GM12878 (cell line): ENCODE measurements at regions not wholly inside any gene's neighbourhood (a gene's known extent, or its start where the extent isn't known, plus 50 kb on each side); places are given as distances from the start of the nearest gene placed in this dataset.

Source experiments
- ATAC-seq: fragments of 200-7000 bp; cut with Tn5 transposase; 3 replicates; pipeline ENCODE4 v1.9.1; 2020; ENCODE audit warnings: mild to moderate bottlenecking, moderate library complexity
- BruUV-seq: library from RNA; stranded (reverse); fragments of 400-500 nt; replicated peaks from 2 replicates; lab custom pipeline; 2021; lab: Mats Ljungman, UMichigan
- CTCF ChIA-PET: fragments of 300-600 bp; sonication (Branson Sonifier 250); formaldehyde crosslinking; extraction: SDS; loops from one replicate; lab custom pipeline; 2021; ENCODE audit warnings: inconsistent platforms; lab: Yijun Ruan, JAX
- POLR2A ChIA-PET: fragments of 350-600 bp; formaldehyde crosslinking; extraction: SDS; loops from one replicate; lab custom pipeline; 2021; ENCODE audit warnings: inconsistent platforms; lab: Charles Lee
- RAD21 ChIA-PET: fragments of 300-600 bp; sonication (Branson Sonifier 250); formaldehyde crosslinking; loops from one replicate; lab custom pipeline; 2023; ENCODE audit warnings: antibody characterized with exemption; ENCODE audit not compliant: unreplicated experiment; lab: Charles Lee
- SMC1A ChIA-PET: fragments of 300-600 bp; sonication (Branson Sonifier 250); formaldehyde crosslinking; loops from one replicate; lab custom pipeline; 2023; ENCODE audit not compliant: unreplicated experiment, uncharacterized antibody; lab: Charles Lee
- DNase-seq: peaks from one replicate; pipeline ENCODE4 v3.0.0-alpha.2; 2011; ENCODE audit warnings: low read depth, low spot score
- FAIRE-seq: peaks from 3 replicates; lab custom pipeline; 2011; peaks lifted over from hg19 to GRCh38; lab: Jason Lieb, UNC
- H2AFZ ChIP-seq: 2 replicates; pipeline ENCODE4 v1.6.0; 2011; ENCODE audit warnings: low read depth, low read length, control low read depth; ENCODE audit not compliant: control insufficient read depth
- H3K27ac ChIP-seq: 2 replicates; pipeline ENCODE4 v1.5.1; 2011; ENCODE audit warnings: control low read depth; ENCODE audit not compliant: control insufficient read depth, insufficient read depth
- H3K27me3 ChIP-seq, 2 experiments: replicated peaks in 1 of 2; 2 replicates each; pipeline versions ENCODE4 v1.6.0 to v1.6.1; 2011; ENCODE audit warnings: low read length in 1 of 2; ENCODE audit not compliant: control insufficient read depth in 2 of 2, insufficient read depth in 2 of 2
- H3K36me3 ChIP-seq, 2 experiments: 2 replicates each; pipeline ENCODE4 v1.5.1; 2011; ENCODE audit warnings: low read length in 1 of 2; ENCODE audit not compliant: control insufficient read depth in 2 of 2, insufficient read depth in 2 of 2
- H3K4me1 ChIP-seq: 2 replicates; pipeline ENCODE4 v1.6.1; 2011; ENCODE audit warnings: mild to moderate bottlenecking, low read length, moderate library complexity, mixed read lengths; ENCODE audit not compliant: control insufficient read depth, insufficient read depth
- H3K4me2 ChIP-seq: 2 replicates; pipeline ENCODE4 v1.6.0; 2011; ENCODE audit warnings: control low read depth; ENCODE audit not compliant: control insufficient read depth, insufficient read depth
- H3K4me3 ChIP-seq: fragments of 200-600 bp; sonication (generic); 2 replicates; pipeline ENCODE4 v1.5.1; 2016
- H3K79me2 ChIP-seq: 2 replicates; pipeline ENCODE4 v1.6.0; 2011; ENCODE audit warnings: low read length; ENCODE audit not compliant: control insufficient read depth, insufficient read depth
- H3K9ac ChIP-seq: 2 replicates; pipeline ENCODE4 v1.8.0; 2011; ENCODE audit warnings: low read length, control low read depth, mixed read lengths; ENCODE audit not compliant: control insufficient read depth, insufficient read depth
- H3K9me3 ChIP-seq: replicated peaks from 3 replicates; pipeline ENCODE4 v1.5.1; 2011; ENCODE audit warnings: mild to moderate bottlenecking, low read length; ENCODE audit not compliant: control insufficient read depth, insufficient read depth
- H4K20me1 ChIP-seq: 2 replicates; pipeline ENCODE4 v1.6.0; 2011; ENCODE audit not compliant: control insufficient read depth, insufficient read depth
- BMI1 ChIP-seq: fragments of 450-650 bp; IDR thresholded peaks from 2 replicates; pipeline ENCODE4 v1.6.1; 2016; ENCODE audit warnings: mild to moderate bottlenecking, moderate library complexity, borderline replicate concordance
- GABPA ChIP-seq: IDR thresholded peaks from 2 replicates; pipeline ENCODE4 v1.6.1; 2014; ENCODE audit warnings: antibody characterized with exemption, low read depth, mild to moderate bottlenecking, inconsistent platforms
- IKZF1 ChIP-seq: fragments of 450-650 bp; conservative IDR thresholded peaks from 2 replicates; pipeline ENCODE4 v1.6.1; 2017; ENCODE audit warnings: antibody characterized with exemption, mild to moderate bottlenecking
- MYB ChIP-seq: fragments of 150-350 bp; IDR thresholded peaks from 2 replicates; pipeline ENCODE4 v1.6.1; 2014; ENCODE audit warnings: mild to moderate bottlenecking, low read depth, low read length, borderline replicate concordance
- SIN3A ChIP-seq: IDR thresholded peaks from 2 replicates; pipeline ENCODE4 v1.6.1; 2012; ENCODE audit warnings: low read depth, low read length, improper control_type of control experiment
- TBL1XR1 ChIP-seq: IDR thresholded peaks from 2 replicates; pipeline ENCODE4 v1.6.1; 2012; ENCODE audit warnings: low read depth, low read length, improper control_type of control experiment
- YBX1 ChIP-seq: fragments of 450-650 bp; IDR thresholded peaks from 2 replicates; pipeline ENCODE4 v1.6.1; 2016; ENCODE audit warnings: antibody characterized with exemption
- ZNF207 ChIP-seq: fragments of 450-650 bp; IDR thresholded peaks from 2 replicates; pipeline ENCODE4 v1.6.1; 2014; ENCODE audit warnings: antibody characterized with exemption, mild to moderate bottlenecking, borderline replicate concordance
- ZSCAN29 ChIP-seq: fragments of 450-650 bp; IDR thresholded peaks from 2 replicates; pipeline ENCODE4 v1.6.1; 2017; ENCODE audit warnings: mild to moderate bottlenecking, moderate library complexity
- WGBS: methylation state at CpG from one replicate; pipeline ENCODE4 v1.1.6; 2016; ENCODE audit warnings: low lambda C conversion rate; ENCODE audit not compliant: insufficient replicate concordance, insufficient coverage; ENCODE audit errors: missing lambda C conversion rate; 5-methylcytosine and 5-hydroxymethylcytosine counted together
- in situ Hi-C: fragments of 300-500 bp; cut with MboI; formaldehyde crosslinking; loops from 9 replicates; pipeline ENCODE4 v1.14.3; 2018; ENCODE audit warnings: mixed read lengths
- intact Hi-C: fragments of 100-400 bp; cut with micrococcal nuclease; formaldehyde crosslinking; loops from one replicate; pipeline ENCODE4 v1.14.2; 2022; ENCODE audit not compliant: unreplicated experiment
- TF ChIP-seq, protein P1 (sequence below): IDR thresholded peaks from 2 replicates; pipeline ENCODE4 v1.6.1; 2012; ENCODE audit warnings: low read depth, low read length, improper control_type of control experiment
- TF ChIP-seq, protein P2 (sequence below): IDR thresholded peaks from 2 replicates; pipeline ENCODE4 v1.6.1; 2012; ENCODE audit warnings: low read depth, low read length, improper control_type of control experiment
- TF ChIP-seq, protein P3 (sequence below): IDR thresholded peaks from 2 replicates; pipeline ENCODE4 v1.6.1; 2011; ENCODE audit warnings: borderline replicate concordance, low read depth, mild to moderate bottlenecking, moderate library complexity, mixed read lengths, low read length; ENCODE audit not compliant: insufficient read depth; ENCODE audit errors: extremely low read length

DNA sequence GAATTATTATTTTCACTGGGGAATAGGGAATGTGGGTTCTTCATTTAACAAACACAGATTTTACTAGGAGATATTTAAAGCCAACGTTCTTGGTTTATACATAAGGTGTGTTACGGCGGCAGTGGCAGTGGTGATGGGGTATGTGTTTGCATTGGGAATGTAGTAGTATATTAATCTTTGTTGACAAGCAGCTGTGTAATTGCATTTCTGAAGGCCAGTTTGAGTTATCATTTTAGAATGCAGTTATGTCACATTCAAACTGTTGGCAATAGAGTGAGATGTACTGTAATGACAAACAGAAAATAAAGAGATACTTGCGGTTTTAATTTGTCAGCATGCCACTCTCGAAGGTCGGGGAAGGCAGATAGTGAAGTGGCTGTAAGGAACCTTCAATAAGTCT lies 628.6 kb upstream of the POM121L12 start:
- WGBS: 20% methylated on average over 6 of the region's 6 CpGs
- Histone ChIP-seq H3K79me2 (no peaks in the 10 kb centered on the region), H3K4me1 (no peaks in the 10 kb centered on the region), H3K27ac (no peak overlapping the region), H3K4me3 (no peak overlapping the region), H2AFZ (no peak overlapping the region), H3K27me3 (no peaks in the 10 kb centered on the region), H3K9me3 (no peaks in the 10 kb centered on the region), H3K4me2 (no peak overlapping the region), H4K20me1 (no peaks in the 10 kb centered on the region), H3K36me3 (no peaks in the 10 kb centered on the region), H3K9ac (no peak overlapping the region)
- TF ChIP-seq SIN3A (no peak), YBX1 (no peak), TBL1XR1 (no peak)
- TF ChIP-seq, protein P1, sequence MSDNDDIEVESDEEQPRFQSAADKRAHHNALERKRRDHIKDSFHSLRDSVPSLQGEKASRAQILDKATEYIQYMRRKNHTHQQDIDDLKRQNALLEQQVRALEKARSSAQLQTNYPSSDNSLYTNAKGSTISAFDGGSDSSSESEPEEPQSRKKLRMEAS: no peak
- TF ChIP-seq, protein P2, sequence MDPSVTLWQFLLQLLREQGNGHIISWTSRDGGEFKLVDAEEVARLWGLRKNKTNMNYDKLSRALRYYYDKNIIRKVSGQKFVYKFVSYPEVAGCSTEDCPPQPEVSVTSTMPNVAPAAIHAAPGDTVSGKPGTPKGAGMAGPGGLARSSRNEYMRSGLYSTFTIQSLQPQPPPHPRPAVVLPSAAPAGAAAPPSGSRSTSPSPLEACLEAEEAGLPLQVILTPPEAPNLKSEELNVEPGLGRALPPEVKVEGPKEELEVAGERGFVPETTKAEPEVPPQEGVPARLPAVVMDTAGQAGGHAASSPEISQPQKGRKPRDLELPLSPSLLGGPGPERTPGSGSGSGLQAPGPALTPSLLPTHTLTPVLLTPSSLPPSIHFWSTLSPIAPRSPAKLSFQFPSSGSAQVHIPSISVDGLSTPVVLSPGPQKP: no peak
- ChIA-PET RAD21 (no interaction called here), POLR2A (no interaction called here), CTCF (no interaction called here), SMC1A (no interaction called here)
- intact Hi-C loops: no loop called here
- ATAC-seq: no peak
- FAIRE-seq: no peak
- BruUV-seq: no TSS peak
- in situ Hi-C loops: no loop called here
- no peak for DNase-seq

DNA sequence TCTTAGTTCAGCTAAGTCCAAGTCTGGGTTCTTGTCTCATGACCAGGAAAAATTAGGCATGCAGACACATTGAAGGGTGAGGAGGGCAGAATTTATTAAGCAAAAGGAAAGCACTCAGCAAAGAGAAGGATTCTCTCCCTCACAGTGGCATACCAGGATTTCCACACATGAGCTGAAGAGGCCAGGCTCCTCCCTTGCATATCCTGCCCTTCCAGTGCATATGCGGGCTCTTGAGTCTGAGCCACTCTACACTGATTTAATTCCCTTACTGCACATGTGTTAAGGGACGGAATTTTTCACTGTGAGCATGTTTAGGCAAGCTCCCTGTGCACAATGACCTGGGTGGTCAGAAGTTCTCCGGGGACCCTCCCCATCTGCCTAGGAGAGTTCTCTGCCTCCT lies 652.7 kb upstream of the POM121L12 start:
- no peak for TF ChIP-seq GABPA
- TF ChIP-seq BMI1: no peak
- TF ChIP-seq IKZF1: no peak
- TF ChIP-seq ZNF207: no peak
- no peak for TF ChIP-seq MYB
- TF ChIP-seq, protein P3, sequence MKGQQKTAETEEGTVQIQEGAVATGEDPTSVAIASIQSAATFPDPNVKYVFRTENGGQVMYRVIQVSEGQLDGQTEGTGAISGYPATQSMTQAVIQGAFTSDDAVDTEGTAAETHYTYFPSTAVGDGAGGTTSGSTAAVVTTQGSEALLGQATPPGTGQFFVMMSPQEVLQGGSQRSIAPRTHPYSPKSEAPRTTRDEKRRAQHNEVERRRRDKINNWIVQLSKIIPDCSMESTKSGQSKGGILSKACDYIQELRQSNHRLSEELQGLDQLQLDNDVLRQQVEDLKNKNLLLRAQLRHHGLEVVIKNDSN: no peak
- no peak for TF ChIP-seq ZSCAN29
- H3K4me2 ChIP-seq: no peak overlapping the region
- no peaks in the 10 kb centered on the region for H3K79me2 ChIP-seq
- ChIA-PET SMC1A (no interaction called here), POLR2A (no interaction called here), CTCF (no interaction called here), RAD21 (no interaction called here)
- H3K4me3 ChIP-seq: no peak overlapping the region
- ATAC-seq: no peak
- H4K20me1 ChIP-seq: no peaks in the 10 kb centered on the region
- in situ Hi-C loops: no loop called here
- H3K4me1 ChIP-seq: no peaks in the 10 kb centered on the region
- no peak for DNase-seq
- no peak overlapping the region for H3K27ac ChIP-seq
- no peaks in the 10 kb centered on the region for H3K9me3 ChIP-seq
- WGBS: 13% methylated on average over 3 of the region's 3 CpGs
- H2AFZ ChIP-seq: no peak overlapping the region
- no peaks in the 10 kb centered on the region for H3K27me3 ChIP-seq
- no peak overlapping the region for H3K9ac ChIP-seq
- FAIRE-seq: no peak
- BruUV-seq: no TSS peak
- no peaks in the 10 kb centered on the region for H3K36me3 ChIP-seq
- intact Hi-C loops: no loop called here
